IMR-90 (cell line): ENCODE measurements at regions not wholly inside any gene's neighbourhood (a gene's known extent, or its start where the extent isn't known, plus 50 kb on each side); places are given as distances from the start of the nearest gene placed in this dataset.

Experiments
- ATAC-seq: fragments of 200-7000 bp; cut with Tn5 transposase; 2 replicates; pipeline ENCODE4 v1.9.1; 2020; ENCODE audit warnings: low read depth, mild to moderate bottlenecking, moderate library complexity
- BruUV-seq: library from RNA; stranded (reverse); fragments of 400-500 nt; replicated peaks from 2 replicates; lab custom pipeline; 2021; lab: Mats Ljungman, UMichigan
- CTCF ChIA-PET: fragments of 300-600 bp; formaldehyde crosslinking; extraction: SDS; loops from one replicate; lab custom pipeline; 2021; ENCODE audit warnings: antibody characterized with exemption; lab: Yijun Ruan, JAX
- POLR2A ChIA-PET: fragments of 300-600 bp; sonication (Branson Sonifier 250); formaldehyde crosslinking; loops from one replicate; lab custom pipeline; 2022; ENCODE audit warnings: antibody characterized with exemption; ENCODE audit not compliant: unreplicated experiment; lab: Charles Lee
- DNase-seq: peaks from one replicate; pipeline ENCODE4 v3.0.0; 2013
- H2AFZ ChIP-seq: replicated peaks from 2 replicates; pipeline ENCODE3; 2013; ENCODE audit warnings: low read length, mild to moderate bottlenecking; ENCODE audit not compliant: poor library complexity
- H2AK5ac ChIP-seq: 2 replicates; pipeline ENCODE4 v1.6.1; 2013; ENCODE audit warnings: low read depth, low read length, inconsistent platforms
- H2AK9ac ChIP-seq: replicated peaks from 2 replicates; pipeline ENCODE3; 2013; ENCODE audit warnings: mild to moderate bottlenecking, low read depth, low read length, moderate library complexity; ENCODE audit not compliant: poor library complexity
- H2BK120ac ChIP-seq: 2 replicates; pipeline ENCODE4 v1.6.1; 2013; ENCODE audit warnings: low read depth, low read length, inconsistent platforms
- H2BK15ac ChIP-seq: 3 replicates; pipeline ENCODE4 v1.6.1; 2013; ENCODE audit warnings: low read depth, low read length, inconsistent platforms
- H2BK20ac ChIP-seq: 2 replicates; pipeline ENCODE4 v1.6.1; 2013; ENCODE audit warnings: low read depth, mild to moderate bottlenecking, inconsistent platforms, low read length, moderate library complexity
- H2BK5ac ChIP-seq: 2 replicates; pipeline ENCODE4 v1.6.1; 2013; ENCODE audit warnings: mild to moderate bottlenecking, low read depth, low read length, inconsistent platforms; ENCODE audit not compliant: poor library complexity, severe bottlenecking
- H3K14ac ChIP-seq: replicated peaks from 2 replicates; pipeline ENCODE4 v1.6.1; 2013; ENCODE audit warnings: low read depth, low read length, inconsistent platforms
- H3K18ac ChIP-seq: 2 replicates; pipeline ENCODE4 v1.6.1; 2013; ENCODE audit warnings: low read depth, low read length, control low read depth
- H3K23ac ChIP-seq: 2 replicates; pipeline ENCODE4 v1.6.1; 2013; ENCODE audit warnings: low read depth, low read length, inconsistent platforms
- H3K27ac ChIP-seq: 2 replicates; pipeline ENCODE4 v1.5.1; 2013; ENCODE audit warnings: mild to moderate bottlenecking, control low read depth, low read length; ENCODE audit not compliant: insufficient read depth
- H3K27me3 ChIP-seq: 2 replicates; pipeline ENCODE4 v1.6.1; 2013; ENCODE audit warnings: low read length; ENCODE audit not compliant: control insufficient read depth, insufficient read depth
- H3K36me3 ChIP-seq: 2 replicates; pipeline ENCODE4 v1.6.1; 2013; ENCODE audit warnings: low read length, mixed read lengths; ENCODE audit not compliant: control insufficient read depth, insufficient read depth
- H3K4ac ChIP-seq: 2 replicates; pipeline ENCODE4 v1.6.1; 2013; ENCODE audit warnings: low read depth, low read length, inconsistent platforms
- H3K4me1 ChIP-seq: 2 replicates; pipeline ENCODE4 v1.6.1; 2013; ENCODE audit warnings: low read length, mixed read lengths; ENCODE audit not compliant: control insufficient read depth, insufficient read depth
- H3K4me2 ChIP-seq: 2 replicates; pipeline ENCODE4 v1.6.1; 2013; ENCODE audit warnings: low read depth, mild to moderate bottlenecking, control low read depth, low read length, moderate library complexity
- H3K4me3 ChIP-seq: 2 replicates; pipeline ENCODE4 v1.5.1; 2013; ENCODE audit warnings: low read depth, mild to moderate bottlenecking, control low read depth, low read length, moderate library complexity; ENCODE audit not compliant: insufficient read depth
- H3K56ac ChIP-seq: 2 replicates; pipeline ENCODE4 v1.6.1; 2013; ENCODE audit warnings: low read length, inconsistent platforms; ENCODE audit not compliant: insufficient read depth; ENCODE audit errors: extremely low read depth
- H3K79me1 ChIP-seq, 2 experiments: 2 replicates each; pipeline ENCODE4 v1.6.1; 2013; ENCODE audit warnings: low read length in 2 of 2, inconsistent platforms in 1 of 2, low read depth in 1 of 2
- H3K9ac ChIP-seq: 2 replicates; pipeline ENCODE4 v1.6.1; 2013; ENCODE audit warnings: low read depth, low read length, control low read depth
- H3K9me1 ChIP-seq: 2 replicates; pipeline ENCODE4 v1.6.1; 2013; ENCODE audit warnings: low read length, inconsistent platforms; ENCODE audit not compliant: insufficient read depth
- H3K9me3 ChIP-seq: 2 replicates; pipeline ENCODE4 v1.6.1; 2013; ENCODE audit warnings: low read length; ENCODE audit not compliant: control insufficient read depth, insufficient read depth
- H4K20me1 ChIP-seq: 2 replicates; pipeline ENCODE4 v1.6.1; 2013; ENCODE audit warnings: low read length, inconsistent platforms; ENCODE audit not compliant: insufficient read depth
- H4K5ac ChIP-seq: 2 replicates; pipeline ENCODE4 v1.6.1; 2013; ENCODE audit warnings: mild to moderate bottlenecking, low read depth, low read length, control low read depth
- H4K8ac ChIP-seq, 2 experiments: 2 replicates each; pipeline ENCODE4 v1.6.1; 2013; ENCODE audit warnings: low read depth in 2 of 2, low read length in 2 of 2, control low read depth in 1 of 2, inconsistent platforms in 1 of 2
- H4K91ac ChIP-seq: 2 replicates; pipeline ENCODE4 v1.6.1; 2013; ENCODE audit warnings: low read depth, low read length, inconsistent platforms; ENCODE audit not compliant: insufficient read depth
- CHD1 ChIP-seq: IDR thresholded peaks from 2 replicates; pipeline ENCODE4 v1.6.1; 2012; ENCODE audit warnings: low read depth, low read length, improper control_type of control experiment
- FOS ChIP-seq: fragments of 150-350 bp; IDR thresholded peaks from 2 replicates; pipeline ENCODE4 v1.6.1; 2016; ENCODE audit warnings: low read depth, low read length
- NFE2L2 ChIP-seq: fragments of 150-350 bp; IDR thresholded peaks from 2 replicates; pipeline ENCODE4 v1.6.1; 2016; ENCODE audit warnings: low read depth, mild to moderate bottlenecking, low read length
- POLR2A ChIP-seq: IDR thresholded peaks from 2 replicates; pipeline ENCODE4 v1.6.1; 2012; ENCODE audit warnings: mild to moderate bottlenecking, low read depth, low read length
- RCOR1 ChIP-seq: IDR thresholded peaks from 2 replicates; pipeline ENCODE4 v1.6.1; 2012; ENCODE audit warnings: mild to moderate bottlenecking, low read length, improper control_type of control experiment; ENCODE audit not compliant: insufficient replicate concordance
- USF2 ChIP-seq: fragments of 150-350 bp; IDR thresholded peaks from 2 replicates; pipeline ENCODE4 v1.6.1; 2017; ENCODE audit warnings: mild to moderate bottlenecking, antibody characterized with exemption, low read length, low read depth
- whole genome bisulfite sequencing, 2 experiments: methylation state at CpG; one replicate each; pipeline versions ENCODE4 v1.1.5 to v1.1.7; 2013; ENCODE audit warnings: missing lambda C conversion rate in 2 of 2; ENCODE audit not compliant: insufficient read length in 1 of 2; ENCODE audit errors: extremely low coverage in 2 of 2; 5-methylcytosine and 5-hydroxymethylcytosine counted together
- dilution Hi-C: fragments of 300-500 bp; cut with HindIII; formaldehyde crosslinking; loops from one replicate; pipeline ENCODE4 v1.14.3; 2018; ENCODE audit warnings: low sequenced_read_pairs; ENCODE audit not compliant: unreplicated experiment
- in situ Hi-C: fragments of 300-500 bp; cut with MboI; formaldehyde crosslinking; loops from 3 replicates; pipeline ENCODE4 v1.14.3; 2019; ENCODE audit warnings: low sequenced_read_pairs, inconsistent platforms, mixed read lengths
- intact Hi-C: fragments of 100-400 bp; cut with micrococcal nuclease; formaldehyde crosslinking; loops from 2 replicates; pipeline ENCODE4 v1.10.0; 2022
- TF ChIP-seq, protein P1 (sequence below): fragments of 150-350 bp; IDR thresholded peaks from 2 replicates; pipeline ENCODE4 v1.6.1; 2016; ENCODE audit warnings: low read depth, mild to moderate bottlenecking, low read length, moderate library complexity, borderline replicate concordance

DNA sequence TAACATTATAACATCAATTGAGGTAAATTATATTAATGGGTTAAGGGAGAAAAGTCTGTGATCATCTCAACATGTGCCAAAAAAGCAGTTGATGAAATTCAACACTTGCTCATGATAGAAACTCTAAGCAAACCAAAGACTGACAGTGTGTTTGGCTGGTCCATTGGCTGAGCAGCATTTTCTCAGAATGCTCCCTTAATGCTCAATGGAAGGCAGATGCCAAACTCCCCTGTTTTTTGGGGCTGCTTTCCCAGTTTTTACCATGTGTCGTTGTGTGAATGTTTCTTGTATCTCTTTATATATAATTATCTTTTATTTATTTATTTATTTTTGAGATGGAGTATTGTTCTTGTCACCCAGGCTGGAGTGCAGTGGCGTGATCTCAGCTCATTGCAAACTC lies 114.7 kb downstream of the SEC23IP start:
- Histone ChIP-seq H3K9ac (no peak overlapping the region), H3K27ac (no peak overlapping the region), H4K5ac (no peak overlapping the region), H2AK5ac (no peak overlapping the region), H2BK15ac (no peak overlapping the region), H2BK5ac (no peak overlapping the region), H3K9me1 (no peaks in the 10 kb centered on the region), H2AK9ac (no peak overlapping the region), H3K79me1 (no peaks in the 10 kb centered on the region), H3K56ac (no peak overlapping the region), H3K36me3 (no peaks in the 10 kb centered on the region), H3K4me2 (no peak overlapping the region), H2BK20ac (no peak overlapping the region), H3K14ac (no peak overlapping the region), H2BK120ac (no peak overlapping the region), H3K4me1 (no peaks in the 10 kb centered on the region), H4K20me1 (no peaks in the 10 kb centered on the region), H3K4me3 (no peak overlapping the region), H3K9me3 (no peaks in the 10 kb centered on the region), H4K8ac (no peak overlapping the region), H2AFZ (no peak overlapping the region), H3K27me3 (no peaks in the 10 kb centered on the region), H3K23ac (no peak overlapping the region), H4K91ac (no peak overlapping the region), H3K4ac (no peak overlapping the region), H3K18ac (no peak overlapping the region)
- CTCF ChIA-PET: no interaction called here
- in situ Hi-C loops (no loop called here), intact Hi-C loops (no loop called here), dilution Hi-C loops (no loop called here)
- DNase-seq: no peak
- ATAC-seq: no peak
- WGBS, 2 experiments: no CpG with 5 or more reads among the region's 2 CpGs
- POLR2A ChIA-PET: no interaction called here
- no TSS peak for BruUV-seq
- TF ChIP-seq, protein P1, sequence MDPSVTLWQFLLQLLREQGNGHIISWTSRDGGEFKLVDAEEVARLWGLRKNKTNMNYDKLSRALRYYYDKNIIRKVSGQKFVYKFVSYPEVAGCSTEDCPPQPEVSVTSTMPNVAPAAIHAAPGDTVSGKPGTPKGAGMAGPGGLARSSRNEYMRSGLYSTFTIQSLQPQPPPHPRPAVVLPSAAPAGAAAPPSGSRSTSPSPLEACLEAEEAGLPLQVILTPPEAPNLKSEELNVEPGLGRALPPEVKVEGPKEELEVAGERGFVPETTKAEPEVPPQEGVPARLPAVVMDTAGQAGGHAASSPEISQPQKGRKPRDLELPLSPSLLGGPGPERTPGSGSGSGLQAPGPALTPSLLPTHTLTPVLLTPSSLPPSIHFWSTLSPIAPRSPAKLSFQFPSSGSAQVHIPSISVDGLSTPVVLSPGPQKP: no peak
- TF ChIP-seq NFE2L2 (no peak), CHD1 (no peak), USF2 (no peak), RCOR1 (no peak), FOS (no peak), POLR2A (no peak)
